Adrenal gland (tissue), 5 donors: ENCODE measurements at regions not wholly inside any gene's neighbourhood (a gene's known extent, or its start where the extent isn't known, plus 50 kb on each side); places are given as distances from the start of the nearest gene placed in this dataset.

Experiments used
- CTCF ChIP-seq, 6 experiments: fragments of 450-650 bp in 4 of 6; fragments of 200-600 bp in 2 of 6; sonication (generic) in 1 of 6; IDR thresholded peaks; 1 replicate in 5 of 6; 2 replicates in 1 of 6; pipeline versions ENCODE4 v1.5.1 to v1.8.0; 2016 to 2021; ENCODE audit warnings: antibody characterized with exemption in 6 of 6, mild to moderate bottlenecking in 2 of 6, moderate library complexity in 1 of 6
- POLR2A ChIP-seq, 2 donors: fragments of 450-650 bp; IDR thresholded peaks; one replicate each; pipeline ENCODE4 v1.6.1; 2017; ENCODE audit warnings: antibody characterized with exemption in 2 of 2, mild to moderate bottlenecking in 2 of 2, moderate library complexity in 1 of 2
- donor health status: DM: no; HTN: no; CAD: no.

GRCh38 chr5:117856713-117857112 lies 1131.6 kb downstream of the DTWD2 start:
- no peak for TF ChIP-seq CTCF (IDR thresholded peaks at IDR 0.05)
- no peak for TF ChIP-seq POLR2A (IDR thresholded peaks at IDR 0.05)
